H1 (cell line): ENCODE measurements at regions not wholly inside any gene's neighbourhood (a gene's known extent, or its start where the extent isn't known, plus 50 kb on each side); places are given as distances from the start of the nearest gene placed in this dataset.

Source experiments
- CTCF ChIA-PET: fragments of 300-600 bp; sonication (Branson Sonifier 250); formaldehyde crosslinking; loops from one replicate; lab custom pipeline; 2021; ENCODE audit not compliant: partially characterized antibody; lab: Charles Lee
- POLR2A ChIA-PET: fragments of 300-600 bp; sonication (Branson Sonifier 250); formaldehyde crosslinking; loops from one replicate; lab custom pipeline; 2021; ENCODE audit warnings: inconsistent platforms; ENCODE audit not compliant: partially characterized antibody; lab: Charles Lee
- DNase-seq, 2 experiments: peaks; one replicate each; pipeline versions ENCODE4 v3.0.0 to v3.0.0-alpha.2; 2010 to 2022; ENCODE audit warnings: low spot score in 2 of 2, low read depth in 1 of 2, mixed read lengths in 1 of 2
- FAIRE-seq: peaks from 2 replicates; lab custom pipeline; 2011; peaks lifted over from hg19 to GRCh38; lab: Jason Lieb, UNC
- H2AFZ ChIP-seq: 2 replicates; pipeline ENCODE4 v1.8.1; 2012; ENCODE audit warnings: low read length, inconsistent platforms
- H2AK5ac ChIP-seq: 2 replicates; pipeline ENCODE4 v1.6.1; 2013; ENCODE audit warnings: low read depth, low read length
- H2BK120ac ChIP-seq: replicated peaks from 2 replicates; pipeline ENCODE3; 2013; ENCODE audit warnings: low read depth, low read length, inconsistent platforms
- H2BK12ac ChIP-seq: 2 replicates; pipeline ENCODE4 v1.6.1; 2013; ENCODE audit warnings: low read depth, low read length
- H2BK15ac ChIP-seq: 2 replicates; pipeline ENCODE4 v1.6.1; 2013; ENCODE audit warnings: low read length
- H2BK20ac ChIP-seq: 2 replicates; pipeline ENCODE4 v1.6.1; 2013; ENCODE audit warnings: low read length
- H2BK5ac ChIP-seq: 2 replicates; pipeline ENCODE4 v1.6.1; 2013; ENCODE audit warnings: low read depth, low read length
- H3K14ac ChIP-seq: 2 replicates; pipeline ENCODE4 v1.6.1; 2013; ENCODE audit warnings: inconsistent platforms; ENCODE audit not compliant: insufficient read length
- H3K18ac ChIP-seq: 2 replicates; pipeline ENCODE4 v1.6.1; 2013; ENCODE audit warnings: low read length; ENCODE audit errors: extremely low read depth
- H3K23ac ChIP-seq: 2 replicates; pipeline ENCODE4 v1.6.1; 2013; ENCODE audit warnings: inconsistent platforms; ENCODE audit not compliant: insufficient read length
- H3K23me2 ChIP-seq: 2 replicates; pipeline ENCODE4 v1.6.1; 2013; ENCODE audit warnings: low read depth, low read length
- H3K27ac ChIP-seq: 2 replicates; pipeline ENCODE4 v1.6.1; 2011; ENCODE audit warnings: low read depth, low read length, inconsistent platforms
- H3K27me3 ChIP-seq, 4 experiments: replicated peaks in 1 of 4; 1 replicate in 1 of 4; 2 replicates in 3 of 4; pipeline versions ENCODE4 v1.6.1 to v1.8.1; 2011 to 2013; ENCODE audit warnings: low read length in 3 of 4, mild to moderate bottlenecking in 3 of 4, inconsistent platforms in 2 of 4, mixed read lengths in 2 of 4, moderate library complexity in 1 of 4; ENCODE audit not compliant: control insufficient read depth in 3 of 4, insufficient read depth in 3 of 4; ENCODE audit errors: extremely low read depth in 1 of 4
- H3K36me3 ChIP-seq, 4 experiments: 2 replicates each; pipeline versions ENCODE4 v1.6.1 to v1.8.1; 2011 to 2013; ENCODE audit warnings: mild to moderate bottlenecking in 4 of 4, low read length in 3 of 4, moderate library complexity in 2 of 4, control low read depth in 1 of 4, inconsistent platforms in 1 of 4; ENCODE audit not compliant: insufficient read depth in 4 of 4, control insufficient read depth in 2 of 4
- H3K4ac ChIP-seq: replicated peaks from 2 replicates; pipeline ENCODE3; 2013; ENCODE audit warnings: low read length, low read depth, mixed read lengths, inconsistent platforms; ENCODE audit not compliant: insufficient read length
- H3K4me1 ChIP-seq, 4 experiments: replicated peaks in 1 of 4; 1 replicate in 1 of 4; 2 replicates in 3 of 4; pipeline versions ENCODE4 v1.6.1 to v1.8.1; 2011 to 2013; ENCODE audit warnings: low read length in 3 of 4, inconsistent platforms in 2 of 4, mixed read lengths in 1 of 4; ENCODE audit not compliant: insufficient read depth in 4 of 4, control insufficient read depth in 3 of 4
- H3K4me2 ChIP-seq, 2 experiments: 2 replicates each; pipeline versions ENCODE4 v1.6.1 to v1.8.1; 2011 to 2013; ENCODE audit warnings: low read depth in 2 of 2, low read length in 2 of 2, control low read depth in 1 of 2, inconsistent platforms in 1 of 2, mild to moderate bottlenecking in 1 of 2; ENCODE audit not compliant: insufficient read depth in 1 of 2
- H3K4me3 ChIP-seq, 4 experiments: fragments of 200-600, 300-600 bp in 1 of 4; sonication (generic), shearing (Covaris generic), sonication (Bioruptor Twin) in 1 of 4; 2 replicates each; pipeline versions ENCODE4 v1.5.1 to v1.8.1; 2011 to 2016; ENCODE audit warnings: low read length in 4 of 4, low read depth in 3 of 4, control low read depth in 2 of 4, inconsistent platforms in 2 of 4, mild to moderate bottlenecking in 2 of 4, mixed read lengths in 1 of 4, moderate library complexity in 1 of 4; ENCODE audit not compliant: insufficient read depth in 2 of 4; ENCODE audit errors: extremely low read depth in 1 of 4
- H3K56ac ChIP-seq: replicated peaks from 2 replicates; pipeline ENCODE3; 2013; ENCODE audit warnings: low read depth, mild to moderate bottlenecking, mixed read lengths, low read length, inconsistent platforms; ENCODE audit not compliant: insufficient read length
- H3K79me1 ChIP-seq: 2 replicates; pipeline ENCODE4 v1.6.1; 2013; ENCODE audit warnings: low read depth, low read length, control low read depth
- H3K79me2 ChIP-seq, 2 experiments: 2 replicates each; pipeline versions ENCODE4 v1.6.1 to v1.8.1; 2012 to 2013; ENCODE audit warnings: low read length in 2 of 2, mild to moderate bottlenecking in 2 of 2, inconsistent platforms in 1 of 2; ENCODE audit not compliant: insufficient read depth in 2 of 2, control insufficient read depth in 1 of 2
- H3K9ac ChIP-seq, 4 experiments: replicated peaks in 1 of 4; 1 replicate in 1 of 4; 2 replicates in 3 of 4; pipeline versions ENCODE4 v1.6.1 to v1.8.1; 2011 to 2013; ENCODE audit warnings: low read depth in 3 of 4, low read length in 3 of 4, control low read depth in 2 of 4, mild to moderate bottlenecking in 2 of 4, moderate library complexity in 2 of 4, inconsistent platforms in 1 of 4; ENCODE audit errors: extremely low read depth in 1 of 4
- H3K9me3 ChIP-seq, 2 experiments: 2 replicates each; pipeline versions ENCODE4 v1.6.1 to v1.8.1; 2012 to 2013; ENCODE audit warnings: mild to moderate bottlenecking in 2 of 2, moderate library complexity in 2 of 2, control low read depth in 1 of 2, inconsistent platforms in 1 of 2, low read depth in 1 of 2, low read length in 1 of 2, mixed read lengths in 1 of 2; ENCODE audit not compliant: insufficient read depth in 2 of 2
- H4K20me1 ChIP-seq, 2 experiments: replicated peaks in 1 of 2; 2 replicates each; pipeline versions ENCODE3 to v1.8.1; 2011 to 2013; ENCODE audit warnings: inconsistent platforms in 2 of 2, low read length in 2 of 2, mild to moderate bottlenecking in 1 of 2; ENCODE audit not compliant: insufficient read depth in 2 of 2, control insufficient read depth in 1 of 2
- H4K5ac ChIP-seq: 2 replicates; pipeline ENCODE4 v1.6.1; 2013; ENCODE audit warnings: low read length, low read depth, mixed read lengths, inconsistent platforms; ENCODE audit not compliant: insufficient read length
- H4K8ac ChIP-seq: 2 replicates; pipeline ENCODE4 v1.8.0; 2013; ENCODE audit warnings: mild to moderate bottlenecking, moderate library complexity, low read length, inconsistent platforms; ENCODE audit not compliant: insufficient read depth; ENCODE audit errors: extremely low read depth
- H4K91ac ChIP-seq: replicated peaks from 2 replicates; pipeline ENCODE3; 2013; ENCODE audit warnings: low read length, mixed read lengths, inconsistent platforms; ENCODE audit not compliant: insufficient read length
- BACH1 ChIP-seq: IDR thresholded peaks from 2 replicates; pipeline ENCODE4 v1.6.1; 2012; ENCODE audit warnings: low read length, improper control_type of control experiment
- CBX8 ChIP-seq: fragments of 300-800, 300-1000 bp; sonication (generic); IDR thresholded peaks from 2 replicates; pipeline ENCODE4 v1.7.1; 2016; ENCODE audit warnings: low read depth, low read length, borderline replicate concordance
- MAFK ChIP-seq: IDR thresholded peaks from 2 replicates; pipeline ENCODE4 v1.6.1; 2012; ENCODE audit warnings: low read depth, mild to moderate bottlenecking, improper control_type of control experiment, low read length
- RAD21 ChIP-seq, 2 experiments: IDR thresholded peaks in 1 of 2; conservative IDR thresholded peaks in 1 of 2; 2 replicates each; pipeline ENCODE4 v1.6.1; 2011; ENCODE audit warnings: low read depth in 2 of 2, low read length in 2 of 2, improper control_type of control experiment in 1 of 2, inconsistent platforms in 1 of 2, mild to moderate bottlenecking in 1 of 2, moderate library complexity in 1 of 2
- YY1 ChIP-seq: IDR thresholded peaks from 2 replicates; pipeline ENCODE4 v1.6.1; 2011; ENCODE audit warnings: low read depth, mild to moderate bottlenecking, low read length
- WGBS, 2 experiments: shearing (Covaris generic) in 1 of 2; methylation state at CpG; one replicate each; pipeline versions ENCODE4 v1.1.6 to v1.1.7; 2013 to 2015; ENCODE audit warnings: low lambda C conversion rate in 2 of 2, mixed read lengths in 2 of 2, inconsistent platforms in 1 of 2, low coverage in 1 of 2, missing lambda C conversion rate in 1 of 2; ENCODE audit not compliant: insufficient replicate concordance in 2 of 2, insufficient coverage in 1 of 2, insufficient read length in 1 of 2; ENCODE audit errors: extremely low coverage in 1 of 2, missing lambda C conversion rate in 1 of 2; 5-methylcytosine and 5-hydroxymethylcytosine counted together
- TF ChIP-seq, protein P1 (sequence below), 3 experiments: IDR thresholded peaks; 1 replicate in 2 of 3; 2 replicates in 1 of 3; pipeline versions ENCODE4 v1.5.1 to v1.6.1; 2011; ENCODE audit warnings: low read length in 3 of 3, mild to moderate bottlenecking in 3 of 3, inconsistent platforms in 2 of 3, low read depth in 1 of 3, moderate library complexity in 1 of 3; ENCODE audit not compliant: insufficient read depth in 1 of 3; ENCODE audit errors: control extremely low read depth in 1 of 3
- TF ChIP-seq, protein P2 (sequence below): IDR thresholded peaks from 2 replicates; pipeline ENCODE4 v1.6.1; 2012; ENCODE audit warnings: inconsistent platforms
- TF ChIP-seq, protein P3 (sequence below): IDR thresholded peaks from 2 replicates; pipeline ENCODE4 v1.6.1; 2011; ENCODE audit warnings: low read depth, mild to moderate bottlenecking, low read length; ENCODE audit not compliant: insufficient read depth

DNA sequence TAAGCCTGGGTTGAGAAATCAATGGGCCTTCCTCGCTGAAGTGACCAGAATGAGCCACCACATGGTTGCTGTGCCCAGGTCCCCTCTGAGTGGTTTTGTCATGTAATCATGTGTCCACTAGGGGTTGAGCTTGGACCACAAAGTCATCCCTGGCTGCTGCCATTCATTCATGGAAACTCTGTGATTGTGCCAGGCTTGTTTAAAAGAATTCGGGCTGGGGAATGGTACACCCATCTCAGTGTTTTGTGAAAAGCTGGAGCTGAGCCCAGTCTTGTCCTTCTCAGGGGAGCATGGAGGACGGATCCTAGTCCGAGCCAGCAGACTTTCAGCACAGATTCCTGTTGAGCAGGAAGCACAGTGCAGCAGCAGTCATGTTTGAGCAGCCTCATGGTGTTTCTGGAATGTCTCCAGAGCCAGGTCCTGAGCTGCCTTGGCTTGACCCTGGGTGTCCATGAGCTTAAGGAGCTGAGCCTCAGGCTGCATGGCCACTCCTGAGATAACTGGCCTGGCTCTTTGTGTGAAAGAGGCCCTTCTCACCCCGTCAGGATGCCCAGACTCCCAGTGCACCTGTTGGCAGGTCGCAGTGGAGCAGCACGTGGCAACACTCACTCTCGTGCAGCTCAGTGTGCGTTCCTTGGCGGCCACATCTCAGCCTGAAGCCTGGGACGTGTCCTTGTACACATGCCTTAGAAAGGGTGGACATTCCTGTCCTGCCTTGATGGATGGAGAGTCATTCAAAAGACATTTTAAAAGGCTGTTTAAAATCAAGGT, 260.3 kb upstream of the TPM1 start:
- no peaks in the 10 kb centered on the region for H3K23me2 ChIP-seq
- H2BK120ac ChIP-seq = no peak overlapping the region
- no peak overlapping the region for H3K18ac ChIP-seq
- ChIA-PET POLR2A (interaction anchor here (1.2 to 1.5 kb wide), 3 partner anchors 262 to 270 kb away, joined by 4 to 6 read pairs (median 5); no protein-coding TSS in a partner anchor), CTCF (interaction anchor here (0.6 to 2.3 kb wide), 21 partner anchors 9 to 312 kb away, joined by 3 to 11 read pairs (median 4); no protein-coding TSS in a partner anchor)
- 82% methylated on average over 11 of the region's 11 CpGs; no CpG with 5 or more reads in 1 of the 2 experiments for WGBS, 2 experiments
- no peaks in the 10 kb centered on the region for H3K79me2 ChIP-seq
- peaks cover 0 to 7% (median 3%) of the 10 kb centered on the region in 4 experiments; a peak in 5 of 7 replicates for H3K4me1 ChIP-seq
- H3K9me3 ChIP-seq = no peaks in the 10 kb centered on the region
- H3K4me3 ChIP-seq = no peak overlapping the region
- DNase-seq = peak in 1 of 2 experiments; percentile 56
- H3K56ac ChIP-seq = no peak overlapping the region
- no peaks in the 10 kb centered on the region for H4K20me1 ChIP-seq
- no peaks in the 10 kb centered on the region; a peak in 1 of 8 replicates for H3K36me3 ChIP-seq
- H3K27ac ChIP-seq = no peak overlapping the region
- no peak overlapping the region for H4K8ac ChIP-seq
- H2BK5ac ChIP-seq = no peak overlapping the region
- no peak overlapping the region; a peak in 1 of 7 replicates for H3K9ac ChIP-seq
- no peak overlapping the region for H3K14ac ChIP-seq
- H3K23ac ChIP-seq = no peak overlapping the region
- no peak overlapping the region for H2AFZ ChIP-seq
- no peak overlapping the region for H4K5ac ChIP-seq
- no peak overlapping the region for H3K4me2 ChIP-seq
- H3K79me1 ChIP-seq = no peaks in the 10 kb centered on the region
- peak overlapping the region; percentile 3 for H4K91ac ChIP-seq
- 0 out of 2 replicates have a peak overlapping the region, but pooled peaks have one; percentile 32 for H2BK20ac ChIP-seq
- H2AK5ac ChIP-seq = no peak overlapping the region
- 0 out of 2 replicates have a peak overlapping the region, but pooled peaks have one; percentile 21 for H2BK15ac ChIP-seq
- no peak overlapping the region for H2BK12ac ChIP-seq
- H3K27me3 ChIP-seq = no peaks in the 10 kb centered on the region
- no peak overlapping the region for H3K4ac ChIP-seq
- FAIRE-seq = peak; percentile 48
- no peak for TF ChIP-seq CBX8
- TF ChIP-seq, protein P1, sequence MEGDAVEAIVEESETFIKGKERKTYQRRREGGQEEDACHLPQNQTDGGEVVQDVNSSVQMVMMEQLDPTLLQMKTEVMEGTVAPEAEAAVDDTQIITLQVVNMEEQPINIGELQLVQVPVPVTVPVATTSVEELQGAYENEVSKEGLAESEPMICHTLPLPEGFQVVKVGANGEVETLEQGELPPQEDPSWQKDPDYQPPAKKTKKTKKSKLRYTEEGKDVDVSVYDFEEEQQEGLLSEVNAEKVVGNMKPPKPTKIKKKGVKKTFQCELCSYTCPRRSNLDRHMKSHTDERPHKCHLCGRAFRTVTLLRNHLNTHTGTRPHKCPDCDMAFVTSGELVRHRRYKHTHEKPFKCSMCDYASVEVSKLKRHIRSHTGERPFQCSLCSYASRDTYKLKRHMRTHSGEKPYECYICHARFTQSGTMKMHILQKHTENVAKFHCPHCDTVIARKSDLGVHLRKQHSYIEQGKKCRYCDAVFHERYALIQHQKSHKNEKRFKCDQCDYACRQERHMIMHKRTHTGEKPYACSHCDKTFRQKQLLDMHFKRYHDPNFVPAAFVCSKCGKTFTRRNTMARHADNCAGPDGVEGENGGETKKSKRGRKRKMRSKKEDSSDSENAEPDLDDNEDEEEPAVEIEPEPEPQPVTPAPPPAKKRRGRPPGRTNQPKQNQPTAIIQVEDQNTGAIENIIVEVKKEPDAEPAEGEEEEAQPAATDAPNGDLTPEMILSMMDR (IDR thresholded peaks at IDR 0.05; ENCODE audit: control extremely low read depth in 1 of 3, insufficient read depth in 1 of 3, low read depth in 1 of 3, low read length in 3 of 3) = peak; percentile 61 to 80 (median 78)
- TF ChIP-seq, protein P2, sequence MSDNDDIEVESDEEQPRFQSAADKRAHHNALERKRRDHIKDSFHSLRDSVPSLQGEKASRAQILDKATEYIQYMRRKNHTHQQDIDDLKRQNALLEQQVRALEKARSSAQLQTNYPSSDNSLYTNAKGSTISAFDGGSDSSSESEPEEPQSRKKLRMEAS = peak; percentile 25
- TF ChIP-seq RAD21 (IDR thresholded peaks at IDR 0.05 in 1 of 2, conservative IDR thresholded peaks at IDR 0.05 in 1 of 2; ENCODE audit: low read depth in 2 of 2, low read length in 2 of 2) = peak; percentile 95 to 96
- no peak for TF ChIP-seq BACH1
- TF ChIP-seq, protein P3, sequence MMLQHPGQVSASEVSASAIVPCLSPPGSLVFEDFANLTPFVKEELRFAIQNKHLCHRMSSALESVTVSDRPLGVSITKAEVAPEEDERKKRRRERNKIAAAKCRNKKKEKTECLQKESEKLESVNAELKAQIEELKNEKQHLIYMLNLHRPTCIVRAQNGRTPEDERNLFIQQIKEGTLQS = no peak
- TF ChIP-seq YY1 = peak; percentile 19; the same call in 1 of the 2 replicates
- no peak for TF ChIP-seq MAFK
